HepG2 (cell line): ENCODE measurements at regions not wholly inside any gene's neighbourhood (a gene's known extent, or its start where the extent isn't known, plus 50 kb on each side); places are given as distances from the start of the nearest gene placed in this dataset.

Source experiments
- AHDC1 ChIP-seq: sonication (generic); formaldehyde crosslinking; IDR thresholded peaks from 2 replicates; pipeline ENCODE4 v1.5.1; 2020; ENCODE audit warnings: mild to moderate bottlenecking, missing genetic modification reagents, borderline replicate concordance
- CCDC6 ChIP-seq: sonication (generic); formaldehyde crosslinking; IDR thresholded peaks from 2 replicates; pipeline ENCODE4 v1.8.1; 2022; ENCODE audit warnings: mild to moderate bottlenecking, missing genetic modification reagents, moderate library complexity
- ERF ChIP-seq: IDR thresholded peaks from 2 replicates; pipeline ENCODE4 v1.6.1; 2018; ENCODE audit warnings: missing biosample characterization, missing genetic modification reagents
- HNF4G ChIP-seq, 2 experiments: sonication (generic) in 1 of 2; formaldehyde crosslinking in 1 of 2; IDR thresholded peaks; 2 replicates each; pipeline versions ENCODE4 v1.4.0 to v1.6.1; 2011 to 2020; ENCODE audit warnings: borderline replicate concordance in 2 of 2, low read depth in 2 of 2, mild to moderate bottlenecking in 2 of 2, low read length in 1 of 2, missing genetic modification reagents in 1 of 2, moderate library complexity in 1 of 2
- HOXA7 ChIP-seq: sonication (generic); formaldehyde crosslinking; IDR thresholded peaks from 2 replicates; pipeline ENCODE4 v1.8.1; 2022; ENCODE audit warnings: mild to moderate bottlenecking, missing genetic modification reagents, moderate library complexity
- KDM3A ChIP-seq: IDR thresholded peaks from 2 replicates; pipeline ENCODE4 v1.6.1; 2018; ENCODE audit warnings: low read depth, missing compliant biosample characterization
- MAX ChIP-seq: IDR thresholded peaks from 2 replicates; pipeline ENCODE4 v1.6.1; 2012; ENCODE audit warnings: inconsistent platforms
- MXD1 ChIP-seq: sonication (generic); formaldehyde crosslinking; IDR thresholded peaks from 2 replicates; pipeline ENCODE4 v1.4.0; 2020; ENCODE audit warnings: mild to moderate bottlenecking, missing genetic modification reagents
- RAD21 ChIP-seq: fragments of 450-650 bp; formaldehyde crosslinking; IDR thresholded peaks from 2 replicates; pipeline ENCODE4 v1.5.0; 2020; ENCODE audit warnings: mild to moderate bottlenecking
- RXRB ChIP-seq: IDR thresholded peaks from 2 replicates; pipeline ENCODE4 v1.6.1; 2016; ENCODE audit warnings: borderline replicate concordance, missing genetic modification reagents, missing compliant biosample characterization
- SNAPC5 ChIP-seq: sonication (generic); formaldehyde crosslinking; IDR thresholded peaks from 2 replicates; pipeline ENCODE4 v1.8.1; 2023; ENCODE audit warnings: mild to moderate bottlenecking, missing genetic modification reagents, borderline replicate concordance
- SOX13 ChIP-seq, 3 experiments: fragments of 450-650 bp in 1 of 3; sonication (generic) in 1 of 3; formaldehyde crosslinking in 1 of 3; IDR thresholded peaks in 2 of 3; conservative IDR thresholded peaks in 1 of 3; 2 replicates each; pipeline versions ENCODE4 v1.5.0 to v1.6.1; 2016 to 2020; ENCODE audit warnings: antibody characterized with exemption in 1 of 3, mild to moderate bottlenecking in 1 of 3, missing compliant biosample characterization in 1 of 3, missing genetic modification reagents in 1 of 3, moderate library complexity in 1 of 3
- SOX6 ChIP-seq, 2 experiments: fragments of 450-650 bp in 1 of 2; sonication (generic) in 1 of 2; formaldehyde crosslinking in 1 of 2; IDR thresholded peaks; 2 replicates each; pipeline versions ENCODE4 v1.4.0 to v1.6.1; 2017 to 2020; ENCODE audit warnings: antibody characterized with exemption in 1 of 2, mild to moderate bottlenecking in 1 of 2, missing genetic modification reagents in 1 of 2
- TARDBP ChIP-seq: sonication (generic); formaldehyde crosslinking; IDR thresholded peaks from 2 replicates; pipeline ENCODE4 v1.8.0; 2022; ENCODE audit warnings: mild to moderate bottlenecking, missing genetic modification reagents
- XRCC5 ChIP-seq: fragments of 200-400 bp; formaldehyde crosslinking; optimal IDR thresholded peaks from 2 replicates; pipeline ENCODE3; 2017; ENCODE audit warnings: mild to moderate bottlenecking, low read length
- ZGPAT ChIP-seq: IDR thresholded peaks from 2 replicates; pipeline ENCODE4 v1.6.1; 2016; ENCODE audit warnings: mild to moderate bottlenecking
- ZMYM3 ChIP-seq: sonication (generic); formaldehyde crosslinking; IDR thresholded peaks from 2 replicates; pipeline ENCODE4 v1.5.1; 2020; ENCODE audit warnings: mild to moderate bottlenecking, missing genetic modification reagents
- ZMYM4 ChIP-seq: sonication (generic); formaldehyde crosslinking; IDR thresholded peaks from 2 replicates; pipeline ENCODE4 v1.8.1; 2023; ENCODE audit warnings: mild to moderate bottlenecking, missing genetic modification reagents
- ZSCAN21 ChIP-seq: sonication (generic); formaldehyde crosslinking; IDR thresholded peaks from 2 replicates; pipeline ENCODE4 v1.8.0; 2022; ENCODE audit warnings: mild to moderate bottlenecking, missing genetic modification reagents, moderate library complexity, borderline replicate concordance

- TF ChIP-seq XRCC5 = peak; percentile 32
- 0 out of 2 replicates have a peak, but pooled peaks have one; percentile 27 for TF ChIP-seq MAX
- TF ChIP-seq SNAPC5 (CRISPR knock-in tag) = peak; percentile 77; the same call in 1 of the 2 replicates
- 0 out of 2 replicates have a peak, but pooled peaks have one; percentile 41 for TF ChIP-seq ERF (CRISPR knock-in tag)
- TF ChIP-seq ZSCAN21 (CRISPR knock-in tag) = no peak
- TF ChIP-seq TARDBP (CRISPR knock-in tag) = peak; percentile 64
- 0 out of 2 replicates have a peak, but pooled peaks have one; percentile 48 for TF ChIP-seq ZGPAT (CRISPR knock-in tag)
- TF ChIP-seq AHDC1 (CRISPR knock-in tag) = peak; percentile 30; the same call in 1 of the 2 replicates
- TF ChIP-seq SOX13 (IDR thresholded peaks at IDR 0.05) = no peak
- peak in 1 of 2 experiments; percentile 69; a peak in 2 of 4 replicates for TF ChIP-seq SOX13 (CRISPR knock-in tag; conservative IDR thresholded peaks at IDR 0.05 in 1 of 2, IDR thresholded peaks at IDR 0.05 in 1 of 2)
- TF ChIP-seq HNF4G (IDR thresholded peaks at IDR 0.05; ENCODE audit: borderline replicate concordance, low read depth, low read length) = peak; percentile 82; the same call in 1 of the 2 replicates
- TF ChIP-seq HNF4G (CRISPR knock-in tag; IDR thresholded peaks at IDR 0.05; ENCODE audit: borderline replicate concordance, low read depth) = no peak; the same call in 1 of the 2 replicates
- TF ChIP-seq ZMYM4 = peak; percentile 64; the same call in 1 of the 2 replicates
- TF ChIP-seq KDM3A = no peak
- no peak for TF ChIP-seq MXD1 (CRISPR knock-in tag)
- peak; percentile 31; the same call in 1 of the 2 replicates for TF ChIP-seq RXRB
- TF ChIP-seq SOX6 (IDR thresholded peaks at IDR 0.05) = no peak
- TF ChIP-seq SOX6 (CRISPR knock-in tag; IDR thresholded peaks at IDR 0.05) = peak; percentile 72
- 0 out of 2 replicates have a peak, but pooled peaks have one; percentile 8 for TF ChIP-seq RAD21 (CRISPR knock-in tag)
- 0 out of 2 replicates have a peak, but pooled peaks have one; percentile 43 for TF ChIP-seq CCDC6
- TF ChIP-seq ZMYM3 (CRISPR knock-in tag) = peak; percentile 56; the same call in 1 of the 2 replicates
- no peak for TF ChIP-seq HOXA7 (CRISPR knock-in tag)
Measured at GRCh38 chr6:63418741-63419140, 99.0 kb upstream of the LGSN start (continued).
